Kidney capillary endothelial cell (primary cell): ENCODE measurements at regions not wholly inside any gene's neighbourhood (a gene's known extent, or its start where the extent isn't known, plus 50 kb on each side); places are given as distances from the start of the nearest gene placed in this dataset.

Source experiments
- DNase-seq: peaks from one replicate; pipeline ENCODE4 v3.0.0-alpha.2; 2018; ENCODE audit warnings: low spot score

DNA sequence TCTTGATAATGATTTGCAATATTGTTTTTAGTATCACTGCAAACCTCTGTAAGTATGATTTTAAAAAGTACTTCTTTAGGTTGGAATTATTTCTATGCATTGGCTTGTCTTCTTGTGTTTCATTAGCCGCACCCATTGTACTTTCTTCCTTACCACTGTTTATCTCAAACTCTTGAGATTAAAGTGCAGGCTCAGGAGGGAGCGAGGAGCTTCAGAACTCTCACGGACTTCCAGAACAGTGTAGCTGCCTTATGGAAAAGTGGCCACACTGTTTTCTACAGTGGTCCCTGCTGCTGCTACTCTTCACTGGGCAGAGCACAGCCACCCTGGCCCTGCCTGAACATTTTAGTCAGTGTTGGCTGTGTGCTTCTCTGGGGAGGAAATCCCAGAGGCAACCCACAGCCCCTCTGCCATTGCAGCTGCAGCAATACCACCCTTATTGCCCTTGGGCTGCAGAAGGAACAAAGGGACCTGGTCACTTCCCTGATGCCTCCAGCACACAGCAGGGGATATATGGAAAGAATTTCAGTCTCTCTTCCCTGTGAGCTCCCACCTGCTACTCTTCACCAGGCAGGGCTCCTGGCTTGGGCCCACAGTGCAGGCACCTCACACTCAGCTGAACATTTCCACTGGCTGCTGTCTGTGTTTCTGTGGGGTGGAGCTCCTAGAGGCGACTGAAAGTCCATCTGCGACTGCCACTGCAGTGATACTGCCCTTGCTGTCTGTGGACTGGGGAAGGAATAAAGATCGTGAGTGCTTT, 91.7 kb upstream of the MAP3K4 start:
- DNase-seq, result no peak

DNA sequence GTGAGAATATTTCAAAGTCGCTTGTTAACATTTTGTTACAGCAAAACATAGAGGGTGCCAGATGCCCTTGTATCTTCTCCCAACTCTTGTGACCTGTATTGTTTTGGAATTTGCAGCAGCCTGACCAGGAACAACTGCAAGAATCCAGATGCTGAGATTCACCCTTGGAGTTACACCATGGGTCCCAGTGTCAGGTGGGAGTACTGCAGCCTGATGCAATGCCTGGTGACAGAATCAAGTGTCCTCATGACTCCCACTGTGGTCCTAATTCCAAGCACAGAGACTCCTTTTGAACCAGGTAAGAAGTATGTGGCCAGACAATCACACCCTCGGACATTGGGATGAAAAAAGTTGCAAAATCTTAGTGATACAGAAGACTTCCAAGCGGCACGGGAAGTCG, 79.6 kb upstream of the MAP3K4 start:
- no peak for DNase-seq

DNA sequence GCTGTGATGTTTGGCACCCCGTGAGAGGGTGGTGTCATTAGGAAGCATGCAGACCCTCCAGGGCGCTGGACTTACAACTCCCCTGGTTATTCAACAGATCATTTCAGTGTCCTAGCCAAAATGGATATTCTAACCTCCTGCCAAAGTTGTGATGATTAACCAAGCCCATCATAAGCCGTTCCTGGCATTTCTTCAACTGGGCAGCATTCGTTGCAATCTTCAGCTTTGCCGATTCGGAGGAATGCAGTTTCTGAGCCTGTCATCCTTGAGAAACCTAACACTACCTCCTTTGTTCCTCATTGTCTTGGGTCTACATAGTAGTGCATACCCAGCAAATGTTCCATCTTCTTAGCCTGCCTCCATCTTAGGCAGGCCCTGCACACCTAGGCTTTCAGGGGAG, 79.2 kb upstream of the MAP3K4 start:
- DNase-seq, result no peak

DNA sequence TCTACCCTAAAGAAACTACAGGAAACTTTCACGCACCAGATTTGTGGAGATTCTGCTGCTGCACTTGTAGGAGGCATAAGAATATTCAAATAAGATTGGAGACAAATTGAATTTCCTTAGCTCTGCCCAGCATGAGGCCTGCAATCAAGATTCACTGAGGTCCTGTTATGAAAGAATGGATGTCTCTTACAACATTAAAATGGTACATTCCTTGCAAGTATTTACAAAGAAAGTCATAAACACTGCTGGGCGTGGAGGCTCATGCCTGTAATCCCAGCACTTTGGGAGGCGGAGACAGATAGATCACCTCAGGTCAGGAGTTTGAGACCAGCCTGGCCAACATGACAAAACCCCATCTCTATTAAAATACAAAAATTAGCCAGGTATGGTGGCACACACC, 74.0 kb upstream of the MAP3K4 start:
- DNase-seq, result no peak

DNA sequence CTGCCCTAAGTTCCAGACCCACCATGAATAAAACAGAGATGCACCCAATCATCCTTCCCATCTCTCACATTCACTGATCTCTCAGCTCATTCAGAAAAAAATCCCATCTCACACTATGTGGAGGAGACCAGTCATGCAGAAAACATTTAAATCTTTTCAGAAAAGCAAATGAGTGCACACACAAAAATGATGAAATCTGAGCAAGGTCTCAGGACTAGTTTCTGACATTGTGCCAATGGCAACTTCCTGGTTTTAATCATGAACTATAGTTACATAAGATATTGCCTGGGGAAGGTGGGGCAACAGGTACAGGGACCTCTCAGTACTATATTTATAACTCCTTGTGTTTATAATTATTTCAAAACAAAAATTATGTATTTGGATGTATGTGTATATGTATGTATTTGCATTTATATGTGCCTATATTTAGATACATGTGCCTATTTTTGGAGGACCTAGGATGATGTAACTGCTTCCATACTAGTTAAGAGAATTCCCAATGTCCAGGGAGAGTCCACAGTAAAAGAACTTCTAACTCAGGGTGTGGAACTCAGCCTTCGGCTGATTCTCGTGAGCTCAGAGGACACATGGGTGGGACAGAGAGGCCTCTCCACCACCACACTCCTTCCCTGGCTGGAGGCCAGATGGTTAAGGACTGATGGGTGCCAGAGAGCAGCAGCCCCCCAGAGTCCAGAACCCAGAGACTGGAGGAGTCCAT, 71.7 kb upstream of the MAP3K4 start:
- no peak for DNase-seq

DNA sequence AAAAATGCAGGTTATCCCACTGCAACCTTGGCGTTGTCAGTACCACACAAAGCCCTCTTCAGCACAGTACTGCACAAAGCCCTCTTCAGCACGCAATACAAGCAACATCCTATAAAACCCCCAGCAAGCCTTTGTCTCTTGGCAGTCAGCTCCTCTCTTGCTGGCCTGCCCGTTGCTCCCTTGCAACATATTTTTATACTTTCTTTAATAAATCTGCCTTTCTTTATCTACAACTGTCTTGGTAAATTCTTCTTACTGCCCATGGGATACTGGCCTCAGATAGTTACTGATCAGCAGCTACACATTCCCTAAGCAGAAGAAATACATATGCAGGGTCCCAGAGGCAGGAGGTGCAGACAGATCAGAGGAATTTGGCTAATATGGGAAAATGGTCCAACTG, 70.5 kb upstream of the MAP3K4 start:
- DNase-seq, result no peak

DNA sequence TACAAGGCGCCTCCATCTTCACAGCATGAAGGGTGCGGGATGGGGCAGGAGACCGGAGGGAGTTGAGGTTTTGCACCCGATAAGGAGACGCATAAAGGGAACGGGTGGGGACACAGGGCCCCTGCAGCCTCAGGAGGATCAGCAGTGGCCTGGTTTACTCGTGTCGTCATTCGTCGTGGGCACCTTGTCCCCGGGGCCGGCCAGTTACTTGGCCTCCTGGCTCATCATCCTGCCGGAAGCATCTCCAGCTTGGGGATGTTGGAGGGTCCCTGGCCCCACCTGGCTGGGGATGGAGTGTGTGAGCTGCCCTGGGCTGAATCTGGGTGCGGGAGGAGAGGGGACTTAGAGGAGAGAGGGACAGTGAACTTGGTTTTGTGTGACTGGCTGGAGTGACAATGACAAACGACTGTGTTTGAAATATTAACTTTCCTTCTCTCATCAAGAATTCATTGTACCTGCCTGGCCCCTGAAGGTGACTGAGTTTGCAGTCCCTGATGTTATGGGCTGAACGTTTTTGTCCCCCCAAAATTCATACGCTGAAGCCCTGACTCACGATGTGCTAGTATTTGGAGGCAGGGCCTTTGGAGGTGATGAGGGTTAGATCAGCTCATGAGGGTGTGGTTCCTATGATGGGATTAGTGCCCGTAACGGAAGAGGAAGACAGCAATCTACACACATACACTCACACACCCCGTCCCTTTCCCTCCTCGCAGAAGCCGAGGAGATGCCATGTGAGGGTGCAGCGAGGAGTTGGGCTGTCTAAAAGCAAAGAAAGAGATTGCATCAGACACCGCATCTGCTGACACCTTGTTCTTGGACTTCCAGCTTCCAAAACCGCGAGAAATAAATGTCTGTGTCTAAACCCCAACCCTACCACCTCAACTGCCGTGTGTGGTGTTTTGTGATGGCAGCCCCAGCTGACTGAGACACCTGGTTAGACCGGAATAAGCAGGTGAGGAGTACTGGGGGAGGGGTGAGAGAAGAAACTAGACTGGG, 65.0 kb upstream of the MAP3K4 start:
- DNase-seq, result no peak

DNA sequence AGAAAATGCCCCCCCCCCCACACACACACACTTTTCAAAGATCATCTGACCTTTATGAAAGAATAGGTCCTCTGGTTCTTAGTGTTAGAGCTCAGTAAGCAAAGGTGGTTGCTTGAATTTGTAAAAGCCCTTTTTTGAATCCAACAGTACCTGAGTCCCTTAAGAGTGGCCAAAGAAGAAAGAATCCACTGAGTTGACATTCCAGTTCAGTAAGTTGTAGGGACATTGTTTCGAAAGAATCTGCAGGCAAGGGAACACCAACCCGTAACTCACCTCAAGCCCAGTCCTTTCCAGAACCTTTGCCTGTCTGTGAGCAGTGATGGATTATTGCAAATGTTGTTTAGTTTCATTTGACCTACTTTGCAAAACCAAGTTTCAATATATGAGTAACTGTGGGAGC, 64.2 kb upstream of the MAP3K4 start:
- DNase-seq, result no peak

DNA sequence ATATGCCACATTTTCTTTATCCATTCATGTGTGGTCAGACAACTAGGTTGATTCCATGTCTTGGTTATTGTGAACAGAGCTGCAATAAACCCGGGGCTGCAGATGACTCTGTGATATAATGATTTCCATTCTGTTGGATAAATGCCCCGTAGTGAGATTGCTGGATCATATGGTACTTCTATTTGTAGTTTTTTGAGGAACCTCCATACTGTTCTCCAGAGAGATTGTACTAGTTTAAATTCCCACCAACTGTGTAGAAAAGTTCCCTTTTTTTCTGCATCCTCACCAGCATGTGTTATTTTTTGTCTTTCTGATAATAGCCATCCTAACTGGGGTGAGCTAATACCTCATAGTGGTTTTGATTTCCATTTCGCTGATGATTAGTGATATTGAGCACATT, 62.2 kb upstream of the MAP3K4 start:
- no peak for DNase-seq

DNA sequence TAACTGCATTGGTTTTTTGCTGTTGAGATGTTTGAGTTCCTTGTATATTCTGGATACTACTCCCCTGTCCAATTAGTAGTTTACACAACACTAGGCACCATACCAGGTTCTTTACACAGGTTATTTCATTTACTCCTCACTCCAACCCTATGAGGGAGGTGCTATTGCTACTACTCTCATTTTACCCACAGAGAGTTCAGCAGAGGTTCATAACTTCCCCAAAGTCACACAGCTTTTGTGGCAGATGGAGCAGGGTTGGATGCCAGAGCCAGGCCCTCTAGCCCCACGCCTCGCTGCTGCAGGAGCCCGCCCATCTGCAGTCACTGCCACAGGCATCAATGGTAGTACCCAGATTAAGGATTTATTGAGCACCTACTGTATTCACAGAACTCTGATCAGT, 61.7 kb upstream of the MAP3K4 start:
- no peak for DNase-seq

DNA sequence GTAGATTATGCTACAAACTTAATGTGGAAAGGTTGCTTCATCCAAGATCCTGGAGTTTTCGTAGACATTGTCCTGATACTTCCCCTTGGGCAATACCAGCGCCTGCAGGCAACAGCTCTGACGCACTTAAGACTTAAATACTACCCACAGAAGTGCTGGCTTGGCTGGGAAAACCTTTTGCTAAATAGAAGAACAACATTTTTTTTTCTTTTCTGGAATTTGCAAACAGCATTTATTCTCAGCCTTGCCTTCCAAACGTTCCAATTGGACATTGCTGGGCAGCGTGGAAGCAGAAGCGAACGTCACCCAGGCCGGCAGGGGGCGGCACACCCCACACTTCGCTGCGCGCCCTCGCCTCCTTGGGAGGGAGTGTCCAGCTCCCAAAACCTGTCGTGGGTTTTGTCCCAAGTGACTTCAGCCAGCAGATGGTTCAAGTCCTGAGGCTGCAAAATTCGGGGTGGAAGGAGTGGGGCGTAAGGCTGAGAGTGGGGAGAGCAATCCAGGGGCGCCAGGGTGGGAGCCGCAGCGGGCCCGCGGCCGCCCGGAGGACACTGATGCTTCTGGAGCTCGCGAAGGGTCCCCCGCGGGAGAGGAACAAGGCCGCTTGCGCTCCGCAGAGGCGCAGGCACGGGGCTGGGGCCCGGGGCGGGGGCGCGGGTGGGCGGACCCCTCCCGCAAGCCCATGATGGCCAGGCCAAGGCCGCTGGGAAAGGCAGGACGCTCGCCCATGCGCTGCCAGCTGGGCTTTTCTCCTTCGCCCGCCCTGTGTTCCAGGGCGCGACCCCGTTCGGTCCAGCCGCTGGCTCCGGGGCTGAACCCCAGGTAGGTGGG, 60.8 kb upstream of the MAP3K4 start:
- DNase-seq, result peak; percentile 63

DNA sequence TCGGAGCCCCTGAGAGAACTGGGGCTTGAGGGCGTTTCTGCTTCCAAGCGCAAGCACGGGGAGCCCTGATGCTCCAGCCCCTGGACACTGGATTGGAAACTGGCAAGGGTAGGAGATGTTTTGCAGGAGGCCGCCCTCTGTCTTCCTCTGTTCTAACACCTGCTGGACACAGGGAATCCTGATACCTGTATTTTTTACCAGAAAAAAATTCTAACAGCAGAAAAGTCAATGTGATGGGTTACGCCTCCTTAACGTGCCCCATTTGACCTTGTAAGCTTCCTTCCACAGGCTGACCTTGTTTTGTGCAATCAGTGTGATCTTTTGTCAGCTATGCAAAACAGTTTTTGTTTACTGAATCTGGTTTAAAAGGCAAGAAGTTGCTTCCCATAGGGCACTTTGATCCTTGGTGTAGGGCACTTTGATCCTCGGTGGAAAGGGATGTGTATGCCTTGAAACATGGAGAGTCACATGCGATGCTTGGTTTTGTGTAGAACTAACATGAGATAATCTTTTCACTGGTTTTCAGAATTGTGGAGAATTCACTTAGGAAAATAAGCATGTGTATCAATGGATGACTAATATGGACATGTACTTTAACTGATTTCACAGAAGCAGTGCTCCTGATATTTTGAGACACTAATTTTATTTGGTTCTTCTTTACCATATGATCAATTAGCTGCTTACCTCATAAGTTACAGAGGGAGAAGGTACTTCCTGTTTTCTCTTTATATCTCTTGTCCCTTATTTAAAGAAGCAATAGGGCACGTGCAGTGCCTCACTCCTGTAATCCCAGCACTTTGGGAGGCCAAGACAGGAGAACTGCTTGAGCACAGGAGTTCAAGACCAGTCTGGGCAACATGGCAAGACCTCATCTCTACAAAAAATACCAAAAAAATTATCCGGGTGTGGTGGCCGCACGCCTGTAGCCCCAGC, 59.9 kb upstream of the MAP3K4 start:
- no peak for DNase-seq

DNA sequence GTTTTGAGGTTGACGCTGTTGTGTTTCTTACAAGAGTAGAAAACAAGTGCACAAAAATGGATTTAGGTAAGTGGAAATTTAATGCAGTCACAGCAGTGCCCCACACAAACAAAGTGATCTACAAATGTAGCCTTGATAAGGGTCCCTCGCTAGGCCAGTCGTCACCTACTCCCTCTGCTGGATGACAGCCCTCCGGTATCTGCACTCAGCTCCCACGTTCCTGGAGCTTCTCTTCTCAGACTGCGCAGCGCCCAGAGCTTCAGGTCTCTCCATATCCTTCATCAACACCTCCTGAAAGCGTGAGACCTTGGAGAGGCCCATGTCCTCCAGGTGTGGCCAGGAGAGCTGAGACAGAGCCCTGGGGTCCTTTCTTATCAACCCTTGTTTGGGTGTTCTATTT, 58.3 kb upstream of the MAP3K4 start:
- no peak for DNase-seq

DNA sequence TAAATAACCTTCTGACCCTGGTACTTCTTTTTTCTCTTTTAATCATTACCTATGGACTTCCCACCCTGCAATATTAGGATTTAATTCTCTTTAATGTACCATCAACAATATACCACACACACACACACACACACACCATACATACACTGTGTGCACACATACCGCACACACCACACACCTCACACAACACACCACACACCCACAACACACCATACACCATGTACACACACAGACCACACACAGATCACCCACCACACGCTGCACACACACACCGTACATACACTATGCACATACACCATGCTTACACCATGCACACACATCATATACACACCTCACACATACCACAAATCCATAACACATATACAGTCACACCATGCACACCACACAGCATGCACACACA, 57.4 kb upstream of the MAP3K4 start:
- DNase-seq, result no peak

DNA sequence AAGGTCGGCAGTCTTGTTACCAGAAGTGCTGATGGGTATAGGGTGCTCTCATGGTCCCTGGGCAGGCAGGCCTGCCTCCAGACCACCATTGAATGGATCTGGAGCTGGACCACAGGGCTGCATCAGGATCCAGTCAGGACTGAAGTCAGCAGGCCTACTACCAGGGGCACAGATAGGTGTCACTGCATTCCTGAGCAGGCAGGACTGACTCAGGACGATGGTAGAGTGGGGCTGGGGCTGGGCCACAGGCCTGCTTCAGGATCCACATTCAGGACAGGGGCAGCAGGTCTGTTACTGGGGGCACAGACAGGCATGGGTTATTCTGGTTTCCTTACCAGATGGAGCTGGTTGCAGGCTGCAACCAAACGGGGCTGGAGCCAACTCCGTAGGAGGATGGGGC, 51.4 kb upstream of the MAP3K4 start:
- no peak for DNase-seq
